ENCODE measurements at regions not wholly inside any gene's neighbourhood (a gene's known extent, or its start where the extent isn't known, plus 50 kb on each side); places are given as distances from the start of the nearest gene placed in this dataset.

DNA sequence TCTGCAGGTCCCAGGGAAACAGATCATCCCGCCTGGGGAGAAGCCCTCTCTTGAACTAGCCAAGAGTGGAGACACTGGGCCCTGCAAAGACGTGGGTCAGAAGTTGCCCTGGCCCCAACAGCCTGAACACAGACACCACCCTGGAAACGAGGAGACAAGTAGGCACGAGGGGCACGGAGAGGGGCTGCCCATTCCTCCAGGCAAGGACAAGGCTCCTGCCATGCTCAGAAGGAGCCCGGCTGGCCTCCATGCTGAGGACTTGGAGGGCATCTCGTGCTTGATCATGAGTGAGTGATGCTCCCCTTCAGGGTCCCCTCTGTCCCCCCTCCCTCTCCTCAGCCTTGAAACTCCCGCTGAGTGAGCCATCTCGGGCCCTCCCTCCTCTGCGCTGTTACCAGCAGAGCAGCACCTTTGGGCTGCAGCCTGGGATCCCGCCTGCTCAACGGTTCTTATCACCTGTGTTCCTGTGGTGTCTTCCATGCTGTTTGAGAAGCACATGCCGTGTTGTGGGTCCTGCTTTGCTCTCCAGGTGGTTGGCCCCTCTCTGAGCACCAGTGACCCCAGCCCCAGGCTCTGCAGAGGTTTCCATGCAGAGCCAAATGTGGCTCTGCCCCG is 544.3 kb downstream of the TCERG1L start:
- Mint-ChIP-seq H3K27ac (no peak overlapping the region), H3K9me3 (peaks cover 0 to 11% (median 7%) of the 10 kb centered on the region in 6 donors), H3K36me3 (no peaks in the 10 kb centered on the region), H3K4me3 (no peak overlapping the region), H3K4me1 (no peaks in the 10 kb centered on the region), H3K27me3 (ENCODE audit: low read depth in 3 of 3) (peaks cover 0 to 3% (median 0%) of the 10 kb centered on the region in 3 donors)
- no peak for DNase-seq

- Mint-ChIP-seq H3K27ac (no peak overlapping the region), H3K4me1 (no peaks in the 10 kb centered on the region)
Observed at GRCh38 chr10:130769146-130770017, 542.1 kb downstream of the TCERG1L start.

DNA sequence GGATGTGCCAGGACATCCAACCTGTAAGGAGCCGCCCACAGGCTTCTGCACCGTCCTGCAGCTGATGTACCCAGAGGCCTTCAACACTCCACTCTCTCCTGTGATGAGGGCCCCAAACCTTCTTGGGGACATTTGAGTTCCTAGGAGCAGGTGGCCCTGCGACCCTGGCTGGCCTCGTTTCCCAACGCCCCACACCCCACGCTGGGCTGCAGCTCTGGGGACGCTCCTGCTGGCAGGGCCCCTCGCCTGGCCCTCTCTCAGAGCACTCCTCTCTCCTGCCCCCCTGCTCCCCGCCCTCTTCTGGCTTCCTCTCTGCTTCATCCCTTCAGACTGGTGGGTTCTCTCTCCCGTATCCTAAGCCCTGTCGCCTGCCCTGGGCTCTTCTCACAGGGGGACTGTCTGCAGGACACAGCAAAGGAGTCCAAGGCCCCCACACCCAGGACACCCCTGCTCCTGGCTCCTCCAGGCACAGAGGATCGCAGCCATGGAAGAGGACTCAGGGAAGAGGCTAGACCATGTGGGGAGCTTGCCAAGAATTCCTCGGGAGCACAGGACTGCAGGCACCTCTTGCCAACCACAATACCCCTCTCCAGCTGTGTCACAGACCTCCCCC is 541.4 kb downstream of the TCERG1L start:
- Mint-ChIP-seq H3K4me3 (no peak overlapping the region), H3K36me3 (no peaks in the 10 kb centered on the region), H3K9me3 (peaks cover 0 to 10% (median 7%) of the 10 kb centered on the region in 6 donors), H3K4me1 (no peaks in the 10 kb centered on the region), H3K27me3 (ENCODE audit: low read depth in 3 of 3) (peaks cover 1 to 2% (median 2%) of the 10 kb centered on the region in 3 donors), H3K27ac (no peak overlapping the region)
- no peak for DNase-seq

More at GRCh38 chr10:130769146-130770017, 542.1 kb downstream of the TCERG1L start:
- Mint-ChIP-seq H3K9me3 (peaks cover 0 to 11% (median 7%) of the 10 kb centered on the region in 6 donors), H3K4me3 (no peak overlapping the region), H3K36me3 (no peaks in the 10 kb centered on the region), H3K27me3 (ENCODE audit: low read depth in 3 of 3) (peaks cover under 1 to 2% (median 1%) of the 10 kb centered on the region in 3 donors)
- no peak for DNase-seq

- Mint-ChIP-seq H3K4me1 (no peaks in the 10 kb centered on the region), H3K9me3 (peaks cover 0 to 10% (median 6%) of the 10 kb centered on the region in 6 donors), H3K27me3 (ENCODE audit: low read depth in 3 of 3) (peaks cover 0 to 5% (median 2%) of the 10 kb centered on the region in 3 donors), H3K36me3 (no peaks in the 10 kb centered on the region), H3K4me3 (no peak overlapping the region), H3K27ac (no peak overlapping the region)
- no peak for DNase-seq
Observed at GRCh38 chr10:130771491-130771946, 540.0 kb downstream of the TCERG1L start.

- Mint-ChIP-seq H3K4me3 (no peak overlapping the region), H3K4me1 (no peaks in the 10 kb centered on the region), H3K9me3 (peaks cover 0 to 10% (median 6%) of the 10 kb centered on the region in 6 donors), H3K27me3 (ENCODE audit: low read depth in 3 of 3) (peaks cover 0 to 5% (median 2%) of the 10 kb centered on the region in 3 donors), H3K36me3 (no peaks in the 10 kb centered on the region), H3K27ac (no peak overlapping the region)
- DNase-seq = no peak
Observed at GRCh38 chr10:130772056-130772455, 539.5 kb downstream of the TCERG1L start.

GRCh38 chr10:130772676-130773075 is 538.8 kb downstream of the TCERG1L start:
- no peak for DNase-seq
- no peak overlapping the region for H3K27ac Mint-ChIP-seq
- H3K36me3 Mint-ChIP-seq = no peaks in the 10 kb centered on the region
- no peak overlapping the region for H3K4me3 Mint-ChIP-seq
- H3K27me3 Mint-ChIP-seq (ENCODE audit: low read depth in 3 of 3) = peaks cover 0 to 5% (median 2%) of the 10 kb centered on the region in 3 donors
- no peaks in the 10 kb centered on the region for H3K4me1 Mint-ChIP-seq
- peaks cover 0 to 10% (median 5%) of the 10 kb centered on the region in 6 donors for H3K9me3 Mint-ChIP-seq

DNA sequence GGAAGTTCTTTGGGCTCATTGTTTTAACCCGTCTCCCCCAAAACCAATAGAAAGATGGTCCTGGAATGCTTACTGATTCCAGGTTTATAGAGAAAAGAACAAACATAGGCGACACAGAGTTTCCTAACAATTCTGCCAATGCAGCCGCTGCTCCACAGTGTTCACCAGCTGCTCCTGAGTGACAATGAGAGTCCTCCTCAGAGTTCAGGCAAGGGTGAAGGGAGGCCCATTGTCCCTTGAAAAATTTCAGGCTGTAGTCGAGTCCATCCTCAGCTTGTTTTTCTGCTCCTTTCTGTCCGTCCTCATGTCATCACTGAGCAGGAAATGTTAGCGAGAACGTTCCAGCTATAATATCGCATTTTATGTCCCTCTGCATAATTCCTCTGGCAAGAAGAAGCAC is 537.6 kb downstream of the TCERG1L start:
- H3K4me1 Mint-ChIP-seq = no peaks in the 10 kb centered on the region
- no peaks in the 10 kb centered on the region for H3K36me3 Mint-ChIP-seq
- H3K27ac Mint-ChIP-seq = no peak overlapping the region
- DNase-seq = no peak
- peaks cover 0 to 5% (median 2%) of the 10 kb centered on the region in 3 donors for H3K27me3 Mint-ChIP-seq (ENCODE audit: low read depth in 3 of 3)
- H3K4me3 Mint-ChIP-seq = no peak overlapping the region
- peaks cover 0 to 4% (median 1%) of the 10 kb centered on the region in 6 donors for H3K9me3 Mint-ChIP-seq

DNA sequence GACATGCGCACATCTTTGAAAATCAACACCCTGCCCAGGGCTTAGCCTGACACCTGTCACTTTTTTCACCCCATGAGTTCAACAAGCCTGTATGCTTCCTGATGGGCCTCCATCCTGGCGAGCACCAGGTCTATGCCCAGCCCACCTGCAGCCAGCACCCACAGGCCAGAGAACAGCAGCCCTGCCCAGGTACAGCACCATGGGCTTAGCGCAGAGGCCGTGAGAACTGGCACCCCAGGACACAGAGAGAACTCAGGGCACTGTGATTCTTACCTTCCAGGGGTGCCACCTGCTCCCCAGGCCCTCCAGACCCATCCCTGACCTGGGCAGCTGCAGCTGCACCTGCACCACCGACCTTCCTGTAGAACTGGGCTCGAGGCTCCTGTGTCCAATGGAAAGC is 536.6 kb downstream of the TCERG1L start:
- peaks cover 0 to 4% (median 0%) of the 10 kb centered on the region in 6 donors for H3K9me3 Mint-ChIP-seq
- no peaks in the 10 kb centered on the region for H3K36me3 Mint-ChIP-seq
- H3K27ac Mint-ChIP-seq = no peak overlapping the region
- H3K4me3 Mint-ChIP-seq = no peak overlapping the region
- peaks cover 0 to 5% (median 2%) of the 10 kb centered on the region in 3 donors for H3K27me3 Mint-ChIP-seq (ENCODE audit: low read depth in 3 of 3)
- H3K4me1 Mint-ChIP-seq = no peaks in the 10 kb centered on the region
- no peak for DNase-seq

DNA sequence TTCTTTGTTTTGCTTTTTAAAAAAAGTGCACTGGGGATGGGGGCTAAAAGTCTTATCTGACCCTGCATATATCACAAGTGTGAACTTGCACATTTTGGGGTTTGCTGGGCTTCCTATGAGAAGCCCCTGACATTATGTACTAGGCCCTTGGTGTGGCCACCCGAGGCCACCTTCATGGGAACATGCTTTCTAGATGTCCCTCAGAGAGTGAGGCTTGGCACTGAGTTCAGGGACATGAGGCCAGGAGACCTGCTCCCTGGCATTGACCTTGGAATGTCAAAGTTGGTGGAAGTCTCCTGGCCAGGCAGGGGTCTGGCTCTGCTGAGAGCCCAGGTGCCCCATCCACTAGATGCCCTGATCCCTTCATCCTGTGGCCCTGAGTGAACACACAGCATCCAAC is 536.2 kb downstream of the TCERG1L start:
- Mint-ChIP-seq H3K4me3 (no peak overlapping the region), H3K36me3 (no peaks in the 10 kb centered on the region), H3K4me1 (no peaks in the 10 kb centered on the region), H3K27ac (no peak overlapping the region), H3K27me3 (ENCODE audit: low read depth in 3 of 3) (peaks cover 0 to 5% (median 2%) of the 10 kb centered on the region in 3 donors), H3K9me3 (peaks cover 0 to 4% (median 0%) of the 10 kb centered on the region in 6 donors)
- DNase-seq = no peak

- Mint-ChIP-seq H3K4me1 (no peaks in the 10 kb centered on the region), H3K36me3 (no peaks in the 10 kb centered on the region), H3K4me3 (no peak overlapping the region), H3K9me3 (no peaks in the 10 kb centered on the region), H3K27ac (no peak overlapping the region), H3K27me3 (ENCODE audit: low read depth in 3 of 3) (peaks cover 0 to 7% (median 2%) of the 10 kb centered on the region in 3 donors)
- DNase-seq = no peak
Observed at GRCh38 chr10:130776724-130777123, 534.8 kb downstream of the TCERG1L start.

DNA sequence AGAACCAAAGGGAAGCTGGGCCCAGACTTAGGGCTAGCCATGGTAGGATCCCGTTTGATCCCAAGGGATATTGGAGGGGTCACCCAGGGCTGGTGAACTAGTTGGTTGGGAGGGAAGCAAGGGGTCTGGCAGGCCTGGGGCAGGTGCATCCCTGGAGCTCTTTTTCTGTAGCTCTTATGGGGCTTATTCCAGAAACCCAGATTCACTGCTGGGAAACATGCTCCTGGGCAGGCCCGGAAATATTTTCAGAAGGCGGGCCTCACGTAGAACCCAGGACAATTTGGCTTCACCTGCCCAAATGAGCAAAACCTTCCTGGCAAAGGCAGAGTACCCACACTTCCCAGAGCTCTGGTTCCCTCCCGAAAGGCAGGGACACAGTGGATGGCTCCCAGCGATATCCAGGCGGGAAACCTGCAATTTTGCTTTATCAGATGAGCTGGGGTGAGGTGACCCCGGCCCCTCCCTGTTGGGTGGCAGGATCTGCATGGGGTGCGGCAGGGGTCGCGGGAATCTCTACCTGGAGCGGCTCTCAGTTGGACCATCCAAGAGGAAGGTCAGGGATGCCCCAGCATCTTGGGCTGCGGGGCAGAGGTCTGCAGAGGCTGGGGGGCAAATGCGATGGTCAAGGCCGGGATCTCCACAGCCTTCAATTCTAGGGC is 533.9 kb downstream of the TCERG1L start:
- no peak for DNase-seq
- Mint-ChIP-seq H3K36me3 (no peaks in the 10 kb centered on the region), H3K27ac (no peak overlapping the region), H3K4me3 (no peak overlapping the region), H3K27me3 (ENCODE audit: low read depth in 3 of 3) (peaks cover 0 to 7% (median 2%) of the 10 kb centered on the region in 3 donors), H3K9me3 (no peaks in the 10 kb centered on the region), H3K4me1 (no peaks in the 10 kb centered on the region)

- no peaks in the 10 kb centered on the region for H3K4me1 Mint-ChIP-seq
- no peaks in the 10 kb centered on the region for H3K9me3 Mint-ChIP-seq
- no peak overlapping the region for H3K27ac Mint-ChIP-seq
- H3K4me3 Mint-ChIP-seq = no peak overlapping the region
- no peaks in the 10 kb centered on the region for H3K36me3 Mint-ChIP-seq
- DNase-seq = no peak
- H3K27me3 Mint-ChIP-seq (ENCODE audit: low read depth in 3 of 3) = peaks cover 0 to 7% (median 1%) of the 10 kb centered on the region in 3 donors
Observed at GRCh38 chr10:130778166-130778545, 533.4 kb downstream of the TCERG1L start.

DNA sequence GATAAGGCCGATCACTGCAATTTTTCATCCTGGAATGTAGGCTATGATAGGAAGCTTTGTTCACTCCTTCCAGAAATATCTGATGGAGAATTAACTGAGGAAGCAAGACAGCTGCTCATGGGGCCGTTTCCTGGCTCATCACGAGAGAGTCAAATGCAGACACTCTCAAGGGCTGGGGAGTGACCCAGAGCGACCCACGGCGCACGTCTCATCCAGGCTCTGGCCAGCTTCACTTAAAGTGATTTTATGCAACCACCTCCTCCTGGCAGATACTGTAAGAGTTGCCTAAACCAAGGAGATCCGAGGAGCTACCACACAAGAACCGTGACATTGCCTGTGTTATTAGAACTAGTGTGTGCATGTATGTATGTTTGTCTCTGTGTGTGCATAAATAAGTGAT is 530.8 kb downstream of the TCERG1L start:
- peaks cover 0 to 5% (median 0%) of the 10 kb centered on the region in 3 donors for H3K27me3 Mint-ChIP-seq (ENCODE audit: low read depth in 3 of 3)
- H3K27ac Mint-ChIP-seq = no peak overlapping the region
- no peaks in the 10 kb centered on the region for H3K9me3 Mint-ChIP-seq
- H3K4me3 Mint-ChIP-seq = no peak overlapping the region
- no peak for DNase-seq
- no peaks in the 10 kb centered on the region for H3K36me3 Mint-ChIP-seq
- H3K4me1 Mint-ChIP-seq = no peaks in the 10 kb centered on the region
